GM18867 (cell line): ENCODE measurements at regions not wholly inside any gene's neighbourhood (a gene's known extent, or its start where the extent isn't known, plus 50 kb on each side); places are given as distances from the start of the nearest gene placed in this dataset.

Experiments used
- ATAC-seq: cut with Tn5 transposase; IDR thresholded peaks from one replicate; pipeline ENCODE4 v1.9.1; 2021; ENCODE audit warnings: mild to moderate bottlenecking, moderate library complexity; ENCODE audit not compliant: unreplicated experiment

DNA sequence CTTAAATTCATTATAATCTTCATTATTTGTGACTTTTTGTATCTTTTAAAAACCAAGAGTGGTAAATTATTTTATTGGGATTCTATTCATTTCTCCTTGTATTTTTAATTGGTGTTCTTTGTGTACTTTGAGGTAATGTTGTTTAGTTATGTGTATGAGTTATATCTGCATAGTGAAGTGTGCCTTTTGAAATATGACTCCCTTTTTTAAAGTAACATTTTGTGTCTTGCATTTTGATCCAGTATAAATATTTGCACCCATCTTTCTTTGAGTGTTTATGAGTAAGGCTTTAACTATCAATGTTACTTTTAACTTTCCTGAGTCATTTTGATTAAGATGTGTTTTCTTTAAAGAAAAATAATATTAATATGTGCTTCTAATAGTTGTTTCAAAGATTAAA lies 90.0 kb upstream of the MYOCD start:
- ATAC-seq, result no peak

DNA sequence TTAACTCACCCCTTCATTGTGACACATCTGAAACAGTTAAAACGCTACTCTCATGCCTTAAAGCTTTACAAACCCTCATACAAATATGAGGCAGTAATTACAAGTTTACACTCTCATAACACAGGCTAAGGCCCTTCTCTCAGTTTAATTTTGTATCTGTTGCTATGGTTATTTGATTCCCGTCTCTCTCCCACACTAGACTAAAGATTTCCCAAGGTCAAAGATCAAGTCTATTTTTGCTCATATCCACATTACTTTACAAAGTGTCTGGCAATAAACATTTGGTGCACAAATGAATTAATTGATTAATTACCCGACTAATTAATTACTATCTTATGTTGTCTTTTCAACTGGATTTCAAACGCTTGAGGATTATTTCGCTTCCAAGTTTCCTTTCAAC lies 86.4 kb upstream of the MYOCD start:
- ATAC-seq, result no peak

DNA sequence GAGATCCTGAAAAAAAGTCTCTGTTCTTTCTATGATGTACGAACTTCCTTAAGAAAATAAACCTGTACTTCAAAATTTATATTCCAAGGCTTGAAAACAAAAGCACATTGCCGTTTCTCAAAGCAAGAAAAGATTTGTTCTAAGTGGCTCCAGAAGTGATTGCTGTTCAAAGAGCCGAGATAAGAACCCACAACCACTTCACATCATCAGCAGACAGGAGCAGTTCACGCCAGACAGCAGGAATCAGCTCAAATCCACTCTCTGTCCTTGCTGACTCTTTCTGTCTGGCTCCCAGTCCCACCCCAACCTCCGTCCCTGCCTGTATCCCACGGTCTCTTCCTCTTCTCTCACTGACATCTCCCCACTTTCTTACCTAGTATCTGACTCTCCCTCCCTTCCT lies 85.0 kb upstream of the MYOCD start:
- no peak for ATAC-seq

DNA sequence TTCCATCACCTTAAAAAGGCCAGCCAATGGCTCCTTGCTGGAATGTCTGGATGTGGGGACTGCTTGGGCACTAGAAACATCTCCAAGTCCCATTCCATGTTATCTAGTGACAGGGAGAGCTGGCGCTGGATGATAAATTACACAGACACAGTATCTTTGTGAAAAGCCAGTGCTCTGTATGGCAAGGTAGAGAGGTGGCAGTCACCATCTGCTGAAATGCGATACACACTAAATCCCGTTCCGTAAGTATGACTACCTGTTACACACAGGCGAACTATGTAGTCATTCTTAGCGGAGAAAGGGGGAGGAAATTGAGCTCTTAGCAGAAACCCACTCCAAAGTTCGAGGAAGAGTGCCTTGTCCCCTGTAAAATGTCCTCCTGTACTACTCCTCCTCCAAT lies 81.0 kb upstream of the MYOCD start:
- no peak for ATAC-seq

DNA sequence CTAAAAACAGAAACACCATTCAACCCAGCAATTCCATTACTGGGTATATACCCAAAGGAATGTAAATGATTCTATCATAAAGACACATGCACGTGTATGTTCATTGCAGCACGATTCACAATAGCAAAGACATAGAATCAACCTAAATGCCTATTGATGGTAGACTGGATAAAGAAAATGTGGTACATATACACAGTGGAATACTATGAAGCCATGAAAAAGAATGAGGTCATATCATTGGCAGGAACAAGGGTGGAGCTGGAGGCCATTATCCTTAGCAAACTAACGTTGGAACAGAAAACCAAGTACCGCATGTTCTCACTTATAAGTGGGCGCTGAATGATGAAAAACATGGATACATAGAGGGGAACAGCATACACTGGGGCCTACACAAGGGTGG lies 77.2 kb upstream of the MYOCD start:
- ATAC-seq, result no peak

DNA sequence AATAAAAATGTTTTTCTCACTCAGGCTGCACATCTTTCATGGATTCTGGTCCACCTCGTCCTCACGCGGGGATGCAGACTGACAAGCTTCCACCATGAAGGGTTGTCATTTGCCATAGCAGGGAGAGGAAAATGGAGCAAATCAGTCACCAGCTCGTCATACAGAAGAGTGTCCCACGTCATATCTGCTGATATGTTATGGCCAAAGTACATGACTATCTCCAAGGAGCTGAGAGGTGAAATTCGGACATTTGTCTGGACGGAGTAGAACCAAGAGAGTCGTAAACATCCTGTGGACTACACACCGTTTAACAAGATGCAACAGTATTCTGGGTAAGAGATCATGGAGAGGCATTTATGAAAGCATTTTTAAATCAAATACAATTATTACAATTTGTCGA lies 75.3 kb upstream of the MYOCD start:
- ATAC-seq, result no peak

DNA sequence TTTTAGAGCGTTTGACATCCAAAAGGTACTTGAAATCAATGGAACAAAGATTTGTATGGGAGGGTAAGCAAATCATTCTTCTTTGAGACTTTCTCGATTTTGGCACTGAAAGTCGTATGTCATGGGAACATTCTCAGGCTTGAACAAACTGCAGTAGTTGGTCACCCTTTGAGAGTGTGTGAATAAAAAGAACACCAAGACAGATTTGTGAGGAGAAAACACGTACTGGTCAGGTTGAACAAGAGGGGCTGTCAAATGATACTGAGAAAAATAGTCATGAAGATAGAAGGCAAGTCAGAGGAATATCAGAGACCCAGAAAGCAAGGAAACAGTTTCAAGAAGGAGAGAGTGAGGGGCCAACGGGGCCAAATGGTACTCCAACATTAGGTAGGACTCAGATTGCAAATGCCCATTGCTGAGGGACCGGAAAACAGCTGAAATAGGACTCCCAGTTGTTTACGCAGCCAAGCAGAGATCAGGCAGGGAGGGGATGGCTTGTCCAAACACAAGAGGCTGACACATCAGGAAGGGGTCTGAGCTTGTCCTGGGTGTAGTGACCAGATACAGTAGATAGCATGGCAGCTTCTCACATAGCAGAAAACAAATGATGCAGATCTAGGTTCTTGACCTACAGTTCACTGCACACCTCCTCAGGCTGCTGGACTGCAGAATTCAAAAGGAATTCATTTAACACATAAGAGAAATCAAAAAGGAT lies 74.5 kb upstream of the MYOCD start:
- no peak for ATAC-seq

DNA sequence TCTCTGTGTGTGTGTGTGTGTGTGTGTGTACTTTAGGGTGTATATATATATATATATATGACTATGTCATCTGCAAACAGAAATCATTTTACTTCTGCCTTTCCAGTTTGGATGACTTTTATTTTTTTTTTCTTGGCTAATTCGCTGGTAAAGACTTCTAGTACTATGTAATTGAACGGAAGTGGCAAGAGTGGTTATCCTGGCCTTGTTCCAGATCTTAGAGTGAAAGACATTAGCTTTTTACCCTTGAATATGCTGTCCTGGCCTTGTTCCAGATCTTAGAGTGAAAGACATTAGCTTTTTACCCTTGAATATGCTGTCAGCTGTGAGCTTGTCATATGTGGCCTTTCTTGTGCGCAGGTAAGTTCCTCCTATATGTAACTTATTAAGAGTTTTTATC lies 72.7 kb upstream of the MYOCD start:
- ATAC-seq, result no peak

DNA sequence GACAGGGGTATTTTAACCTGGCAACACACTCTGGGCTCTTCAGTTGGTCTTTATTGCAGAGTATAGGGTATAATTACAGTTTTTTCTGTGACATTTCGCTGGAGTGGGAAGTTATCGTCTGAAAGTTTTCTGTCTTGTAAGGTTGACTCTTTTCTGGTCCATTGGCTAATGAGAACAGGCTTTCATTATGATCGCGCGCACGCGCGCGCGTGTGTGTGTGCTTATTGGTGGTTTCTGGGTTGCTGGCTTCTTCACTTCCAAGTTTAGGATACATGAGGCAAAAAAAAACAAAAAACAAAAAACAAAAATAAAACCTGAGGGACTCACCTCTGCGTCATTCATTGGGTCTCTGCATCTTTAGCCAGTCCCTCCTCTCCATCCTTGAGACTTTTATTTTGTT lies 68.7 kb upstream of the MYOCD start:
- ATAC-seq, result no peak

DNA sequence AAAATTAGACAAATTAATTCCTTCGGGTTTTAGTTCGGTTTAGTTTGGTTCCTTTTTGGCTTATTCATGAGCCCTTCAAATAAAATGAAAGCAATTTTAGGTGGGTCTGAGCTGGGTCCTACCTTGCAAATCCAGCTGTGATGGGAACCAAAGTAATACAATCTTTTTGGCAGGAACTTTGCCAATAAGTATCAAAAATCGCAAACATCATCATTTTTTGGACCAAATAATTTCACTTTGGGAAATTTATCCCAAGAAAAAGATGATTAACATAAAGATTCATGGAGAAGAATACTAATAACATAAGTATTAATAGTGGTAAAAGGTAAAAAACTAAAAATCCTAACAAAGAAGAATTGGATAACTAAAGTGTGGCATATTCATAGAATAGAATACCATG lies 67.8 kb upstream of the MYOCD start:
- no peak for ATAC-seq

DNA sequence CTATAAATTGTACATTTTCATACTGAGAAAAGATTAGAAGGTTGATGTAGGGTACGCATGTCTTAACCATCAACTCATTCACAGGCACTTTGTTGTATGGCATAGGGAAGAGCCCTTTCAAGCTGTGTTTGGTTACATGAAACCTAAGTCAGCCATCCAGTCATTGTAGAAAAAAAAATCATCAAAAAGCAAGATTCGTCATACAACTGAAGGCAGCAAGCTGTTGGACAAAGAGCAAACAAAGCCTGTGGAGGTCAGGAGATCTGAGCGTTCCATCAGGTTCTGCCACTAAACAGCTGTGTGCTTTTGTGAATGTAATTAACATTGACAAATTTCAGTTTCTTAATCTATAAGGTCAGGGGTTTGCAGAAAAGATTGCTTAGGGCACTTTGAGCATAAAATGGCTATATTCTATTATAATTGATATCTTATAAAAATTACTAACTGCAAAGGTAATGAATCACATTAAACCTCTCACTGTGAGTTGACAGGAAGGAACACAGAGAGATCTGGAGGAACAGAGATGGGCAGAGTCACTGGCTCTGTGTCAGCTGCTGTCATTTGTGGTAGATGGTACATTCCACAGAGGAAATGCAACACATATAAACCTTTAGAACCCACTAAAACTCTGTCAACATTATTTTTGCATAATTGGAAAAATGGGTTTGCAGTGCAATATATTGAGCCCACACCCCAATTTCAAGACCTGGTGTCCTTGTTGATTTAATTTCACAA lies 66.3 kb upstream of the MYOCD start:
- no peak for ATAC-seq

DNA sequence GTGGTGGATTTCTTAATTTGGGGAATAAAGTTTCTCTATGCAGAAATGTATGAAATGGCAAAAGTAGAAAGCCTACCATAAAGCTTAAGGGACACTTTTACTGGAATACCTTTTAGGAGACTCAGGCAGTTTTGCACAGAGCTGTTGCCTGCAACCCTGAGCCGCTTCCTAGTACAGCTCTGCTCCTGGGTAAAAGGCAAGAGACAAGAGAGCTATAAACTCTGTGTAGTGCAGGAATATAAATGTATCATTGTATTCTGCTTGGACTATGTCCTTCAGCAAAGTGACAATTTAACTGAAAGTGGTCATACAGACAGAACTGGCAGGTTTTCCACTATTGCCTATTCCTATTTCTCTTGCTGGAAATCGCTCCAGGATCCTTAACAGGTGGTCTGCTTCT lies 65.3 kb upstream of the MYOCD start:
- no peak for ATAC-seq

DNA sequence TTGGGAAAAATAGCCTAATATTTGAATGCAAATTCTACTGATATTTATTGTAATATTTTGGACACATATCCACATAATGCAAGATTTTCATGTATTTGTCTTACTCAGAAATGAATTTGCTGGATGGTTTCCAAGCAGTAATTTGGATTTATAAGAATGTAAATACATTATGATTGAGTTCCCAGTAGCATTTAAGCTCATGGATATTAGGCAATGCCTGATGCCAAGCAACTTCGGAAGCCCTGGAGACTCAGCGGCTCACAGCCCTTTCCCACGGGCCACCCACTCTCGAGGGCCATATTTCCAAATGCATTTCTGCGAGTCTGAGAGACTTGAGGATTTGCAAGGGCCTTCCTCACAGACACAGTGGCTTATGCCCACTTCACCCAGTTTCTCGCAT lies 62.1 kb upstream of the MYOCD start:
- no peak for ATAC-seq

DNA sequence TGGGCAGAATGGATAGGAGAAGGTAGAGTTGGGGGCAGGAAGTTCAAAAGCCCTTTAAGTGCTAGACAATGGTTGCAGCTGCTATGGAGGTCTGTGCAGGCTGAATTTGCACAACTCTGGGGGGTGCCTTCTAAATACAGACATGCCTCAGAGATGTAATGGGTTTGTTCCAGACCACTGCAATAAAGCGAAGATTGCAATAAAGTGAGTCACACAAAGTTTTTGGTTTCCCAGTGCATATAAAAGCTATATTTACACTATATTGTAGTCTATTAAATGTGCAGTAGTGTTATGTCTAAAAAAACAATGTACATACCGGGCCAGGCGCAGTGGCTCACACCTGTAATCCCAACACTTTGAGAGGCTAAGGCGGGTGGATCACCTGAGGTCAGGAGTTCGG lies 60.5 kb upstream of the MYOCD start:
- no peak for ATAC-seq

DNA sequence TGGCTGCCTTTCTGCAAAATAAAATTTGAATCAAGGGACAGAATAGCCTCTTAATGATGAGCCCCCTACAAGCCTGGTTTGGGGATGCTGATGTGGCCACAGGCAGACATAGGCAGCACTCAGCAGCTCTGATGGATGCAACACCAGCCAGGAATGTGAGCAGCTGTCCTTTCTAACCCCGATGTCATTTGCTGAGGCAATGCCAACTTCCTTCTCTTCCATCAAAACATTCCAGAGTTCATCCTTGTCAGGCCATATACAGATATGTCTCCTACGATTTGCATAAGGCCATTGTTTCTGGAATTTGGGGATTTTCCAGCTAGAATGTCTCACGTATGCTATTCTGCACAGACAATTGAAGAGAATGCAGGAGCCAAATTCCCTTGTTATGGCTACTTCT lies 52.1 kb upstream of the MYOCD start:
- no peak for ATAC-seq
